ENCODE measurements at regions not wholly inside any gene's neighbourhood (a gene's known extent, or its start where the extent isn't known, plus 50 kb on each side); places are given as distances from the start of the nearest gene placed in this dataset.

GRCh38 chr4:111979921-111980320, 165.3 kb upstream of the FAM241A start:
- ChIA-PET CTCF (no interaction called here), POLR2A (no interaction called here)
- FAIRE-seq, result no peak
- no peak for TF ChIP-seq RFX5 (IDR thresholded peaks at IDR 0.05)
- no peak for TF ChIP-seq HEYL (CRISPR knock-in tag; IDR thresholded peaks at IDR 0.05)
- TF ChIP-seq CBX8 (IDR thresholded peaks at IDR 0.05), result no peak
- TF ChIP-seq RAD21 (conservative IDR thresholded peaks at IDR 0.05 in 1 of 2, IDR thresholded peaks at IDR 0.05 in 1 of 2), result no peak
- Histone ChIP-seq H3K4me3 (no peak overlapping the region), H3K27ac (no peak overlapping the region), H3K9me3 (no peaks in the 10 kb centered on the region), H3K4me2 (no peak overlapping the region), H3K4me1 (no peaks in the 10 kb centered on the region)
- DNase-seq (ENCODE audit: low read depth in 1 of 2, low spot score in 1 of 2), result no peak
- no peak for ATAC-seq

GRCh38 chr4:111982089-111982488, 163.2 kb upstream of the FAM241A start:
- FAIRE-seq, result no peak
- POLR2A ChIA-PET, result no interaction called here
- TF ChIP-seq POLR2AphosphoS2 (conservative IDR thresholded peaks at IDR 0.05; ENCODE audit: low read length) (no peak), KDM1A (IDR thresholded peaks at IDR 0.05; ENCODE audit: low read depth) (no peak), ZNF302 (CRISPR knock-in tag; IDR thresholded peaks at IDR 0.05) (no peak), RFX5 (IDR thresholded peaks at IDR 0.05) (no peak), RARB (CRISPR knock-in tag; IDR thresholded peaks at IDR 0.05) (no peak), E2F6 (IDR thresholded peaks at IDR 0.05; ENCODE audit: borderline replicate concordance, low read depth) (no peak), TFCP2L1 (CRISPR knock-in tag; IDR thresholded peaks at IDR 0.05) (no peak), EHMT2 (IDR thresholded peaks at IDR 0.05; ENCODE audit: low read depth) (no peak), SMC3 (IDR thresholded peaks at IDR 0.05) (no peak), HMGXB4 (CRISPR knock-in tag; IDR thresholded peaks at IDR 0.05; ENCODE audit: borderline replicate concordance) (no peak), ELK1 (IDR thresholded peaks at IDR 0.05; ENCODE audit: low read depth, low read length) (no peak), NFE2L2 (conservative IDR thresholded peaks at IDR 0.05; ENCODE audit: low read length) (no peak), BHLHE40 (IDR thresholded peaks at IDR 0.05; ENCODE audit: low read depth, low read length) (no peak), HOXB13 (CRISPR knock-in tag; IDR thresholded peaks at IDR 0.05; ENCODE audit: low read depth) (no peak), EHF (CRISPR knock-in tag; IDR thresholded peaks at IDR 0.05) (no peak), ESRRA (IDR thresholded peaks at IDR 0.05; ENCODE audit: borderline replicate concordance, low read length) (no peak), ZC3H11A (IDR thresholded peaks at IDR 0.05) (no peak), HOXB5 (CRISPR knock-in tag; IDR thresholded peaks at IDR 0.05) (no peak), PBX3 (IDR thresholded peaks at IDR 0.05) (no peak)
- ATAC-seq, result no peak
- H3K27ac ChIP-seq, result no peak overlapping the region
- H3K9me3 ChIP-seq, result no peaks in the 10 kb centered on the region
- H3K4me1 ChIP-seq, result 0 out of 3 replicates have a peak, but pooled peaks cover 3% of the 10 kb centered on the region
- H3K4me2 ChIP-seq, result no peak overlapping the region
- 89% methylated on average over 1 of the region's 1 CpG for WGBS (ENCODE audit: missing lambda C conversion rate)
- CTCF ChIA-PET, result no interaction called here
- no peak overlapping the region for H3K4me3 ChIP-seq
- no peak for DNase-seq (ENCODE audit: low read depth in 1 of 2, low spot score in 1 of 2)
